Fibroblast of lung (primary cell): ENCODE measurements at regions not wholly inside any gene's neighbourhood (a gene's known extent, or its start where the extent isn't known, plus 50 kb on each side); places are given as distances from the start of the nearest gene placed in this dataset.

ENCODE experiments used
- CTCF ChIP-seq, 2 donors: IDR thresholded peaks in 1 of 2; conservative IDR thresholded peaks in 1 of 2; 1 replicate in 1 of 2; 2 replicates in 1 of 2; pipeline ENCODE4 v1.5.1; 2011 to 2012; ENCODE audit warnings: low read length in 2 of 2, control low read depth in 1 of 2, inconsistent platforms in 1 of 2, low read depth in 1 of 2, mild to moderate bottlenecking in 1 of 2
- EZH2 ChIP-seq: IDR thresholded peaks from 2 replicates; pipeline ENCODE4 v1.5.1; 2012; ENCODE audit warnings: low read length, control low read depth, mild to moderate bottlenecking; ENCODE audit errors: missing control alignments

GRCh38 chr4:167779864-167780263 is 312.5 kb upstream of the ANXA10 start:
- TF ChIP-seq CTCF (conservative IDR thresholded peaks at IDR 0.05 in 1 of 2, IDR thresholded peaks at IDR 0.05 in 1 of 2; ENCODE audit: low read depth in 1 of 2, low read length in 2 of 2) (no peak), EZH2 (no peak)
